Activated T-cell treated with anti-CD3 and anti-CD28 coated beads, Interleukin-2, amount 50 U/mL, for 72 hours (primary cell): ENCODE measurements at regions not wholly inside any gene's neighbourhood (a gene's known extent, or its start where the extent isn't known, plus 50 kb on each side); places are given as distances from the start of the nearest gene placed in this dataset.

Source experiments
- ATAC-seq, 2 donors: fragments of 150-1000 bp; cut with Tn5 transposase; replicated peaks in 1 of 2; 2 replicates each; pipeline ENCODE4 v1.10.0; 2021; ENCODE audit warnings: moderate library complexity in 2 of 2, mild to moderate bottlenecking in 1 of 2
- DNase-seq, 2 donors: peaks; one replicate each; pipeline ENCODE4 v3.0.0; 2021 to 2022; ENCODE audit warnings: mixed read lengths in 1 of 2
- H3K27ac Mint-ChIP-seq: one replicate; pipeline ENCODE4 v1.8.0; 2022; ENCODE audit warnings: mild to moderate bottlenecking, moderate library complexity, mixed read lengths
- H3K27me3 Mint-ChIP-seq: one replicate; pipeline ENCODE4 v1.8.0; 2022; ENCODE audit warnings: low read depth, mixed read lengths
- H3K36me3 Mint-ChIP-seq, 2 donors: one replicate each; pipeline ENCODE4 v1.8.0; 2022; ENCODE audit warnings: mixed read lengths in 2 of 2, mild to moderate bottlenecking in 1 of 2; ENCODE audit not compliant: insufficient read depth in 2 of 2
- H3K4me1 Mint-ChIP-seq: one replicate; pipeline ENCODE4 v1.8.0; 2022; ENCODE audit warnings: low read depth, mixed read lengths
- H3K4me3 Mint-ChIP-seq, 2 donors: one replicate each; pipeline ENCODE4 v1.8.0; 2022; ENCODE audit warnings: mild to moderate bottlenecking in 2 of 2, mixed read lengths in 2 of 2, moderate library complexity in 2 of 2
- H3K9me3 Mint-ChIP-seq, 2 donors: one replicate each; pipeline ENCODE4 v1.8.0; 2022; ENCODE audit warnings: mixed read lengths in 2 of 2

- no peak for DNase-seq
- H3K27me3 Mint-ChIP-seq, result no peaks in the 10 kb centered on the region
- no peaks in the 10 kb centered on the region for H3K36me3 Mint-ChIP-seq
- H3K4me1 Mint-ChIP-seq, result no peaks in the 10 kb centered on the region
- H3K27ac Mint-ChIP-seq, result no peak overlapping the region
- ATAC-seq, result no peak
- no peak overlapping the region for H3K4me3 Mint-ChIP-seq
- H3K9me3 Mint-ChIP-seq, result peaks cover 9 to 10% of the 10 kb centered on the region in 2 donors
Observed at GRCh38 chr3:96000966-96001365, 813.4 kb upstream of the EPHA6 start.

- Mint-ChIP-seq H3K36me3 (no peaks in the 10 kb centered on the region), H3K27ac (no peak overlapping the region), H3K9me3 (peaks cover 6 to 9% of the 10 kb centered on the region in 2 donors), H3K27me3 (no peaks in the 10 kb centered on the region), H3K4me3 (no peak overlapping the region), H3K4me1 (no peaks in the 10 kb centered on the region)
- ATAC-seq (no peak), DNase-seq (no peak)
Observed at GRCh38 chr3:96007650-96008195, 806.7 kb upstream of the EPHA6 start.

- Mint-ChIP-seq H3K27me3 (no peaks in the 10 kb centered on the region), H3K4me1 (no peaks in the 10 kb centered on the region)
- no peak for ATAC-seq
Observed at GRCh38 chr3:96012939-96013338, 801.5 kb upstream of the EPHA6 start.

GRCh38 chr3:96017556-96017955 lies 796.8 kb upstream of the EPHA6 start:
- no peaks in the 10 kb centered on the region for H3K36me3 Mint-ChIP-seq
- no peak overlapping the region for H3K27ac Mint-ChIP-seq
- no peaks in the 10 kb centered on the region for H3K9me3 Mint-ChIP-seq
- no peak overlapping the region for H3K4me3 Mint-ChIP-seq
- H3K4me1 Mint-ChIP-seq, result no peaks in the 10 kb centered on the region
- DNase-seq (no peak), ATAC-seq (no peak)
- no peaks in the 10 kb centered on the region for H3K27me3 Mint-ChIP-seq

More at GRCh38 chr3:96012939-96013338, 801.5 kb upstream of the EPHA6 start:
- Mint-ChIP-seq H3K4me3 (no peak overlapping the region), H3K36me3 (no peaks in the 10 kb centered on the region), H3K27ac (no peak overlapping the region), H3K9me3 (peaks cover 2 to 4% of the 10 kb centered on the region in 2 donors)
- DNase-seq, result no peak

- H3K4me3 Mint-ChIP-seq, result no peak overlapping the region
- H3K27me3 Mint-ChIP-seq, result no peaks in the 10 kb centered on the region
- no peaks in the 10 kb centered on the region for H3K36me3 Mint-ChIP-seq
- ATAC-seq (no peak), DNase-seq (no peak)
- H3K9me3 Mint-ChIP-seq, result peaks cover 0 to 4% of the 10 kb centered on the region in 2 donors
- no peaks in the 10 kb centered on the region for H3K4me1 Mint-ChIP-seq
- H3K27ac Mint-ChIP-seq, result no peak overlapping the region
Observed at GRCh38 chr3:96022676-96023075, 791.7 kb upstream of the EPHA6 start.

- no peaks in the 10 kb centered on the region for H3K27me3 Mint-ChIP-seq
- no peaks in the 10 kb centered on the region for H3K36me3 Mint-ChIP-seq
- H3K27ac Mint-ChIP-seq, result no peak overlapping the region
- no peaks in the 10 kb centered on the region for H3K4me1 Mint-ChIP-seq
- no peak overlapping the region for H3K4me3 Mint-ChIP-seq
- DNase-seq, result no peak
- peaks cover 0 to 4% of the 10 kb centered on the region in 2 donors for H3K9me3 Mint-ChIP-seq
- no peak for ATAC-seq
Observed at GRCh38 chr3:96027718-96028117, 786.7 kb upstream of the EPHA6 start.

- Mint-ChIP-seq H3K9me3 (peaks cover 3 to 9% of the 10 kb centered on the region in 2 donors), H3K4me1 (no peaks in the 10 kb centered on the region), H3K4me3 (no peak overlapping the region), H3K27me3 (no peaks in the 10 kb centered on the region), H3K27ac (no peak overlapping the region), H3K36me3 (no peaks in the 10 kb centered on the region)
- ATAC-seq (no peak), DNase-seq (no peak)
Observed at GRCh38 chr3:96039632-96040031, 774.8 kb upstream of the EPHA6 start.

GRCh38 chr3:96059301-96059700 lies 755.1 kb upstream of the EPHA6 start:
- Mint-ChIP-seq H3K4me1 (no peaks in the 10 kb centered on the region), H3K27ac (no peak overlapping the region), H3K9me3 (peaks cover 1 to 11% of the 10 kb centered on the region in 2 donors), H3K4me3 (no peak overlapping the region), H3K27me3 (no peaks in the 10 kb centered on the region), H3K36me3 (no peaks in the 10 kb centered on the region)
- ATAC-seq (no peak), DNase-seq (no peak)

- no peak for DNase-seq
- no peaks in the 10 kb centered on the region for H3K27me3 Mint-ChIP-seq
- no peak for ATAC-seq
- H3K4me1 Mint-ChIP-seq, result no peaks in the 10 kb centered on the region
- no peak overlapping the region for H3K27ac Mint-ChIP-seq
- H3K36me3 Mint-ChIP-seq, result no peaks in the 10 kb centered on the region
- H3K4me3 Mint-ChIP-seq, result no peak overlapping the region
- H3K9me3 Mint-ChIP-seq, result peaks cover 2 to 8% of the 10 kb centered on the region in 2 donors
Observed at GRCh38 chr3:96069065-96069464, 745.3 kb upstream of the EPHA6 start.

GRCh38 chr3:96070678-96071077 lies 743.7 kb upstream of the EPHA6 start:
- ATAC-seq, result no peak
- no peak for DNase-seq
- Mint-ChIP-seq H3K27ac (no peak overlapping the region), H3K4me3 (no peak overlapping the region), H3K4me1 (no peaks in the 10 kb centered on the region), H3K36me3 (no peaks in the 10 kb centered on the region), H3K27me3 (no peaks in the 10 kb centered on the region), H3K9me3 (peaks cover 2 to 6% of the 10 kb centered on the region in 2 donors)

- Mint-ChIP-seq H3K4me3 (no peak overlapping the region), H3K27me3 (no peaks in the 10 kb centered on the region), H3K36me3 (peaks cover 0 to under 1% of the 10 kb centered on the region in 2 donors), H3K27ac (no peak overlapping the region), H3K4me1 (no peaks in the 10 kb centered on the region), H3K9me3 (peaks cover 4 to 8% of the 10 kb centered on the region in 2 donors)
- no peak for ATAC-seq
- DNase-seq, result no peak
Observed at GRCh38 chr3:96071097-96071496, 743.3 kb upstream of the EPHA6 start.

GRCh38 chr3:96072226-96072625 lies 742.2 kb upstream of the EPHA6 start:
- DNase-seq (no peak), ATAC-seq (no peak)
- no peaks in the 10 kb centered on the region for H3K4me1 Mint-ChIP-seq
- H3K4me3 Mint-ChIP-seq, result no peak overlapping the region
- H3K9me3 Mint-ChIP-seq, result peaks cover 4 to 8% of the 10 kb centered on the region in 2 donors
- H3K36me3 Mint-ChIP-seq, result peaks cover 0 to 3% of the 10 kb centered on the region in 2 donors
- no peaks in the 10 kb centered on the region for H3K27me3 Mint-ChIP-seq
- H3K27ac Mint-ChIP-seq, result no peak overlapping the region

GRCh38 chr3:96083610-96084009 lies 730.8 kb upstream of the EPHA6 start:
- H3K4me3 Mint-ChIP-seq, result no peak overlapping the region
- H3K27me3 Mint-ChIP-seq, result no peaks in the 10 kb centered on the region
- peaks cover 4 to 6% of the 10 kb centered on the region in 2 donors for H3K9me3 Mint-ChIP-seq
- H3K4me1 Mint-ChIP-seq, result no peaks in the 10 kb centered on the region
- DNase-seq, result no peak
- H3K27ac Mint-ChIP-seq, result no peak overlapping the region
- no peak for ATAC-seq
- peaks cover 0 to 2% of the 10 kb centered on the region in 2 donors for H3K36me3 Mint-ChIP-seq

GRCh38 chr3:96086018-96086417 lies 728.4 kb upstream of the EPHA6 start:
- ATAC-seq, result no peak

More at GRCh38 chr3:96086018-96086417, 728.4 kb upstream of the EPHA6 start:
- no peaks in the 10 kb centered on the region for H3K27me3 Mint-ChIP-seq
- H3K4me3 Mint-ChIP-seq, result no peak overlapping the region
- H3K9me3 Mint-ChIP-seq, result peaks cover 4 to 6% of the 10 kb centered on the region in 2 donors
- no peak overlapping the region for H3K27ac Mint-ChIP-seq
- no peak for DNase-seq
- H3K4me1 Mint-ChIP-seq, result no peaks in the 10 kb centered on the region
- peaks cover 0 to 2% of the 10 kb centered on the region in 2 donors for H3K36me3 Mint-ChIP-seq
